ENCODE measurements at regions not wholly inside any gene's neighbourhood (a gene's known extent, or its start where the extent isn't known, plus 50 kb on each side); places are given as distances from the start of the nearest gene placed in this dataset.

- FAIRE-seq (no peak), DNase-seq (ENCODE audit: insufficient read length) (no peak)
- TF ChIP-seq POLR2AphosphoS5 (IDR thresholded peaks at IDR 0.05; ENCODE audit: low read depth, low read length) (no peak), TAF1 (IDR thresholded peaks at IDR 0.05; ENCODE audit: borderline replicate concordance, low read depth, low read length) (no peak), POLR2A (IDR thresholded peaks at IDR 0.05; ENCODE audit: low read depth, low read length) (no peak)
Observed at GRCh38 chr10:44674536-44675386, 236.4 kb upstream of the TMEM72 start.

GRCh38 chr10:44675387-44675874, 235.7 kb upstream of the TMEM72 start:
- FAIRE-seq (no peak), DNase-seq (ENCODE audit: insufficient read length) (no peak)
- TF ChIP-seq POLR2AphosphoS5 (IDR thresholded peaks at IDR 0.05; ENCODE audit: low read depth, low read length) (no peak), POLR2A (IDR thresholded peaks at IDR 0.05; ENCODE audit: low read depth, low read length) (no peak), TAF1 (IDR thresholded peaks at IDR 0.05; ENCODE audit: borderline replicate concordance, low read depth, low read length) (no peak)

- DNase-seq (ENCODE audit: insufficient read length) (no peak), FAIRE-seq (no peak)
- no peak for TF ChIP-seq TAF1 (IDR thresholded peaks at IDR 0.05; ENCODE audit: borderline replicate concordance, low read depth, low read length)
- no peak for TF ChIP-seq POLR2AphosphoS5 (IDR thresholded peaks at IDR 0.05; ENCODE audit: low read depth, low read length)
- TF ChIP-seq POLR2A (IDR thresholded peaks at IDR 0.05; ENCODE audit: low read depth, low read length): no peak
Observed at GRCh38 chr10:44680764-44681163, 230.4 kb upstream of the TMEM72 start.

- TF ChIP-seq TAF1 (IDR thresholded peaks at IDR 0.05; ENCODE audit: borderline replicate concordance, low read depth, low read length) (no peak), POLR2AphosphoS5 (IDR thresholded peaks at IDR 0.05; ENCODE audit: low read depth, low read length) (no peak), POLR2A (IDR thresholded peaks at IDR 0.05; ENCODE audit: low read depth, low read length) (no peak)
- FAIRE-seq (no peak), DNase-seq (ENCODE audit: insufficient read length) (no peak)
Observed at GRCh38 chr10:44682507-44682906, 228.6 kb upstream of the TMEM72 start.

GRCh38 chr10:44684661-44685060, 226.5 kb upstream of the TMEM72 start:
- TF ChIP-seq TAF1 (IDR thresholded peaks at IDR 0.05; ENCODE audit: borderline replicate concordance, low read depth, low read length) (no peak), POLR2A (IDR thresholded peaks at IDR 0.05; ENCODE audit: low read depth, low read length) (no peak), POLR2AphosphoS5 (IDR thresholded peaks at IDR 0.05; ENCODE audit: low read depth, low read length) (no peak)
- DNase-seq (ENCODE audit: insufficient read length) (no peak), FAIRE-seq (no peak)

- FAIRE-seq (no peak), DNase-seq (ENCODE audit: insufficient read length) (no peak)
- TF ChIP-seq POLR2AphosphoS5 (IDR thresholded peaks at IDR 0.05; ENCODE audit: low read depth, low read length): no peak
Observed at GRCh38 chr10:44685220-44685619, 225.9 kb upstream of the TMEM72 start.

- TF ChIP-seq POLR2AphosphoS5 (IDR thresholded peaks at IDR 0.05; ENCODE audit: low read depth, low read length): no peak
- no peak for TF ChIP-seq TAF1 (IDR thresholded peaks at IDR 0.05; ENCODE audit: borderline replicate concordance, low read depth, low read length)
- TF ChIP-seq POLR2A (IDR thresholded peaks at IDR 0.05; ENCODE audit: low read depth, low read length): no peak
- DNase-seq (ENCODE audit: insufficient read length) (no peak), FAIRE-seq (no peak)
Observed at GRCh38 chr10:44685747-44686146, 225.4 kb upstream of the TMEM72 start.

GRCh38 chr10:44689368-44689767, 221.8 kb upstream of the TMEM72 start:
- TF ChIP-seq POLR2AphosphoS5 (IDR thresholded peaks at IDR 0.05; ENCODE audit: low read depth, low read length) (no peak), POLR2A (IDR thresholded peaks at IDR 0.05; ENCODE audit: low read depth, low read length) (no peak), TAF1 (IDR thresholded peaks at IDR 0.05; ENCODE audit: borderline replicate concordance, low read depth, low read length) (no peak)
- DNase-seq (ENCODE audit: insufficient read length) (no peak), FAIRE-seq (no peak)

- no peak for DNase-seq (ENCODE audit: insufficient read length)
- TF ChIP-seq POLR2A (IDR thresholded peaks at IDR 0.05; ENCODE audit: low read depth, low read length) (no peak), POLR2AphosphoS5 (IDR thresholded peaks at IDR 0.05; ENCODE audit: low read depth, low read length) (no peak), TAF1 (IDR thresholded peaks at IDR 0.05; ENCODE audit: borderline replicate concordance, low read depth, low read length) (no peak)
- no peak for FAIRE-seq
Observed at GRCh38 chr10:44696496-44696895, 214.6 kb upstream of the TMEM72 start.

GRCh38 chr10:44697116-44697515, 214.0 kb upstream of the TMEM72 start:
- FAIRE-seq (no peak), DNase-seq (ENCODE audit: insufficient read length) (no peak)
- TF ChIP-seq POLR2AphosphoS5 (IDR thresholded peaks at IDR 0.05; ENCODE audit: low read depth, low read length) (no peak), TAF1 (IDR thresholded peaks at IDR 0.05; ENCODE audit: borderline replicate concordance, low read depth, low read length) (no peak), POLR2A (IDR thresholded peaks at IDR 0.05; ENCODE audit: low read depth, low read length) (no peak)

- DNase-seq (ENCODE audit: insufficient read length) (no peak), FAIRE-seq (no peak)
- TF ChIP-seq POLR2AphosphoS5 (IDR thresholded peaks at IDR 0.05; ENCODE audit: low read depth, low read length) (no peak), TAF1 (IDR thresholded peaks at IDR 0.05; ENCODE audit: borderline replicate concordance, low read depth, low read length) (no peak), POLR2A (IDR thresholded peaks at IDR 0.05; ENCODE audit: low read depth, low read length) (no peak)
Observed at GRCh38 chr10:44702531-44702930, 208.6 kb upstream of the TMEM72 start.
